HG03097 (cell line): ENCODE measurements at regions not wholly inside any gene's neighbourhood (a gene's known extent, or its start where the extent isn't known, plus 50 kb on each side); places are given as distances from the start of the nearest gene placed in this dataset.

Experiments
- ATAC-seq: cut with Tn5 transposase; IDR thresholded peaks from one replicate; pipeline ENCODE4 v1.9.1; 2021; ENCODE audit not compliant: unreplicated experiment, low FRiP score

GRCh38 chr20:61135968-61136367 lies 116.1 kb upstream of the CDH4 start:
- no peak for ATAC-seq

GRCh38 chr20:61138566-61138965 lies 113.5 kb upstream of the CDH4 start:
- ATAC-seq: no peak

GRCh38 chr20:61139031-61139430 lies 113.0 kb upstream of the CDH4 start:
- ATAC-seq: no peak

- ATAC-seq: no peak
Measured at GRCh38 chr20:61140576-61140975, 111.5 kb upstream of the CDH4 start.

GRCh38 chr20:61146023-61146422 lies 106.0 kb upstream of the CDH4 start:
- no peak for ATAC-seq

- ATAC-seq: no peak
Measured at GRCh38 chr20:61149636-61150035, 102.4 kb upstream of the CDH4 start.

- no peak for ATAC-seq
Measured at GRCh38 chr20:61157301-61157700, 94.8 kb upstream of the CDH4 start.

- ATAC-seq: no peak
Measured at GRCh38 chr20:61159957-61160686, 91.9 kb upstream of the CDH4 start.

- no peak for ATAC-seq
Measured at GRCh38 chr20:61161726-61162390, 90.2 kb upstream of the CDH4 start.

- no peak for ATAC-seq
Measured at GRCh38 chr20:61162451-61162850, 89.6 kb upstream of the CDH4 start.

GRCh38 chr20:61163031-61163430 lies 89.0 kb upstream of the CDH4 start:
- ATAC-seq: no peak

- ATAC-seq: no peak
Measured at GRCh38 chr20:61166324-61166723, 85.7 kb upstream of the CDH4 start.

- ATAC-seq: no peak
Measured at GRCh38 chr20:61168605-61169004, 83.5 kb upstream of the CDH4 start.

- ATAC-seq: no peak
Measured at GRCh38 chr20:61169874-61170273, 82.2 kb upstream of the CDH4 start.

GRCh38 chr20:61170496-61171320 lies 81.4 kb upstream of the CDH4 start:
- no peak for ATAC-seq

GRCh38 chr20:61173267-61173666 lies 78.8 kb upstream of the CDH4 start:
- no peak for ATAC-seq

- no peak for ATAC-seq
Measured at GRCh38 chr20:61173961-61174725, 77.9 kb upstream of the CDH4 start.

GRCh38 chr20:61176874-61177273 lies 75.2 kb upstream of the CDH4 start:
- no peak for ATAC-seq

- ATAC-seq: no peak
Measured at GRCh38 chr20:61178551-61179071, 73.5 kb upstream of the CDH4 start.

GRCh38 chr20:61184194-61184593 lies 67.9 kb upstream of the CDH4 start:
- ATAC-seq: no peak

GRCh38 chr20:61185181-61185580 lies 66.9 kb upstream of the CDH4 start:
- ATAC-seq: no peak
